GM23248 (cell line): ENCODE measurements at regions not wholly inside any gene's neighbourhood (a gene's known extent, or its start where the extent isn't known, plus 50 kb on each side); places are given as distances from the start of the nearest gene placed in this dataset.

ENCODE experiments used
- EZH2 ChIP-seq: fragments of 200-600 bp; sonication (generic); IDR thresholded peaks from 2 replicates; pipeline ENCODE4 v1.6.1; 2018; ENCODE audit warnings: antibody characterized with exemption, mild to moderate bottlenecking; ENCODE audit not compliant: insufficient read depth, poor library complexity, severe bottlenecking
- EZH2phosphoT487 ChIP-seq: fragments of 200-600 bp; sonication (generic); IDR thresholded peaks from 2 replicates; pipeline ENCODE4 v1.6.1; 2018; ENCODE audit warnings: antibody characterized with exemption, moderate library complexity, mild to moderate bottlenecking, low read depth; ENCODE audit not compliant: insufficient read depth

- no peak for TF ChIP-seq EZH2phosphoT487
- no peak for TF ChIP-seq EZH2
These were observed 74.2 kb upstream of the N4BP1 start for GRCh38 chr16:48684148-48684547.
